IPS-15b (cell line): ENCODE measurements at regions not wholly inside any gene's neighbourhood (a gene's known extent, or its start where the extent isn't known, plus 50 kb on each side); places are given as distances from the start of the nearest gene placed in this dataset.

Experiments
- H3K27me3 ChIP-seq: one replicate; pipeline ENCODE4 v1.6.1; 2013; ENCODE audit warnings: low read length; ENCODE audit not compliant: control insufficient read depth, insufficient read depth
- H3K36me3 ChIP-seq: one replicate; pipeline ENCODE4 v1.6.1; 2013; ENCODE audit warnings: low read length; ENCODE audit not compliant: control insufficient read depth, insufficient read depth
- H3K4me1 ChIP-seq: one replicate; pipeline ENCODE4 v1.6.1; 2013; ENCODE audit warnings: mild to moderate bottlenecking, low read length; ENCODE audit not compliant: control insufficient read depth, insufficient read depth
- H3K4me3 ChIP-seq: one replicate; pipeline ENCODE4 v1.5.1; 2013; ENCODE audit warnings: low read depth, low read length
- H3K9ac ChIP-seq: one replicate; pipeline ENCODE4 v1.6.1; 2013; ENCODE audit warnings: low read depth, mild to moderate bottlenecking, low read length
- H3K9me3 ChIP-seq: one replicate; pipeline ENCODE4 v1.6.1; 2013; ENCODE audit warnings: mild to moderate bottlenecking, low read length; ENCODE audit not compliant: control insufficient read depth, insufficient read depth

DNA sequence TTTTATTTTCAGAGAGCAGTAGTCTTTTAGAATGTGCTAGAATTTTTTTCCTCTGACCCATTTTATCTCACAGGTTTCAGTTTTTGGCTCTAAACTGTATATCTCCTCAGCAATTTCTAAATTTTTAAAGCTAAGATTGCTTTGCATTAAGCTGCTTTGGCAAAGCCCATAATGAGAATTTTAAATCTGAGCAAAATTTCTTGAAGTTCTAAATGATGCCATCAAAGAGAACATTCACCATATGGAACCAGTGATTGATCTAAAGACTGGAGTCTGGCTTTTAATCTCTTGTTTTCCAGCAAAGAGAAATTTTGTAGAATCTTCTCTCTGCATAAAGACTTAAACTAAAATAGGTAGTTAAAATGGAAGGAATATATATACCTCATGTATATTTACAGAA, 313.6 kb downstream of the TBC1D32 start:
- Histone ChIP-seq H3K9me3 (no peaks in the 10 kb centered on the region), H3K36me3 (no peaks in the 10 kb centered on the region), H3K9ac (no peak overlapping the region), H3K4me1 (no peaks in the 10 kb centered on the region), H3K27me3 (no peaks in the 10 kb centered on the region), H3K4me3 (no peak overlapping the region)

DNA sequence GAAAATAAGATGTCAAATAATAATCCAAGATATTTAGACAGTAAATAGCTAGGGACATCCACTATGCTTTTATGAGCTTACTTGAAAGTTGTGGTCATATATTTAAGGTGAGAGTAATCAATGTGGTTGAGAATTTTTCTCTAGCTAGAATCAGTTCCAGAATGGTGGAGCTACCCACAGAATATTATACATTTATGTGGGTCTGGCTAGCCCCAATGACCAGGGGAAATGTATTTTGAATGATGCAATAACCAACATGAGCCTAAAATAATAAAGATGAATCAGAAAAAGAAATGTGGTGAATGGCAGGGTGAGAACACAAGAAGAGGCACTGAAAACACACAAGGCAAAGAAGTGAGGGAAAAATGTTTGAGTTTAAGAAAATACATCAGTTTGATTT, 325.7 kb downstream of the TBC1D32 start:
- Histone ChIP-seq H3K9ac (no peak overlapping the region), H3K9me3 (no peaks in the 10 kb centered on the region), H3K36me3 (no peaks in the 10 kb centered on the region), H3K4me1 (no peaks in the 10 kb centered on the region), H3K4me3 (no peak overlapping the region), H3K27me3 (no peaks in the 10 kb centered on the region)

DNA sequence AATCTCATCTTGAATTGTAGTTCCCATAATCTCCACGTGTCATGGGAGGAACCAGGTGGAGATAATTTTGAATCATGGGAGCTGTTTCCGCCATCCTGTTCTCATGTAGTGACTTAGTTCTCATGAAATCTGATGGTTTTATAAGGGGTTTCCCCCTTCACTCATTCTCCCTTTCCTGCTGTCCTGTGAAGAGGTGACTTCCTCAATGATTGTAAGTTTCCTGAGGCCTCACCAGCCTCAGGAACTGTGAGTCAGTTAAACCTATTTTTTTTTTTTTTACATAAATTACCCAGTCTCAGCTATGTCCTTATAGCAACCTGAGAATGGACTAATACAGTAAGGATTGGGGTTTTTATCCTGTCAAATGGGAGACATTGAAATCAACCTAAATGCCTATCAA, 328.3 kb downstream of the TBC1D32 start:
- no peak overlapping the region for H3K9ac ChIP-seq
- no peaks in the 10 kb centered on the region for H3K36me3 ChIP-seq
- no peak overlapping the region for H3K4me3 ChIP-seq
- no peaks in the 10 kb centered on the region for H3K27me3 ChIP-seq
- no peaks in the 10 kb centered on the region for H3K4me1 ChIP-seq
- no peaks in the 10 kb centered on the region for H3K9me3 ChIP-seq

DNA sequence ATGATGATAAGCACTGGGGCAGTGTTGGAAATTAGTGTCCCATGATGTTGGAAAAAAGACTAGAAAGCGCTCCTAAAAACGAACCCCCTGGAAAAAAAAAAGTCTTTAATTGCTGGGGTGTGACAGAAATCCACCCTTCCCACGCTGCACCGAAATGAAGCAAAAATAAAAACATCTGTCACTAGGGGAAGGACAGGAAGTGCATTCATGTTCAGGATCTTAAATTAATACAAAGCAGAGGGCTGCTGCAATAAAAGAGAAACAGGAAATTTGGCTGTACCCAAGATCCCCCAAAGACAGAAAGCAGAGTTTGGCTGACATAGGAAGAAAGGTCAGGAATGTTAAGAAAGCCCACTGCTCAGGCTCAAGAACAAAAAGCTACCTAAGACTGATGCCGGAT, 333.9 kb downstream of the TBC1D32 start:
- Histone ChIP-seq H3K9ac (no peak overlapping the region), H3K4me3 (no peak overlapping the region), H3K27me3 (no peaks in the 10 kb centered on the region), H3K4me1 (no peaks in the 10 kb centered on the region), H3K9me3 (no peaks in the 10 kb centered on the region), H3K36me3 (no peaks in the 10 kb centered on the region)

DNA sequence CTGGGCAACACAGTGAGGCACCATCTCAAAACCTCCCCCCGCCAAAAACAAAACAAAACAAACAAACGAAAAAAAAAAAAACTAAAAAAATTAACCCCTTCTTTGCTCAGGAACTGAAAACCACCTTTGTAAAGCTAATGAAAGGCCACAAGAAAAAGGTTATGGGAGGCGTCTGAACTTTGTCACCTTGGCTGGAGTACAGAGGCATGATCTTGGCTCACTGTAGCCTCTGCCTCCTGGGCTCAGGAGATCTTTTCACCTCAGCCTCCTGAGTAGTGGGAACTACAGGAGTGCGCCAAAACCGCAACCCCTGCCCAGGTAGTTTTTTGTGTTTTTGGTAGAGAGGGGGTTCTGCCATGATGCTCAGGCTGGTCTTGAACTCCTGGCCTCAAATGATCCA, 337.9 kb downstream of the TBC1D32 start:
- H3K9ac ChIP-seq: no peak overlapping the region
- no peaks in the 10 kb centered on the region for H3K27me3 ChIP-seq
- no peaks in the 10 kb centered on the region for H3K9me3 ChIP-seq
- no peaks in the 10 kb centered on the region for H3K36me3 ChIP-seq
- H3K4me3 ChIP-seq: no peak overlapping the region
- H3K4me1 ChIP-seq: no peaks in the 10 kb centered on the region

DNA sequence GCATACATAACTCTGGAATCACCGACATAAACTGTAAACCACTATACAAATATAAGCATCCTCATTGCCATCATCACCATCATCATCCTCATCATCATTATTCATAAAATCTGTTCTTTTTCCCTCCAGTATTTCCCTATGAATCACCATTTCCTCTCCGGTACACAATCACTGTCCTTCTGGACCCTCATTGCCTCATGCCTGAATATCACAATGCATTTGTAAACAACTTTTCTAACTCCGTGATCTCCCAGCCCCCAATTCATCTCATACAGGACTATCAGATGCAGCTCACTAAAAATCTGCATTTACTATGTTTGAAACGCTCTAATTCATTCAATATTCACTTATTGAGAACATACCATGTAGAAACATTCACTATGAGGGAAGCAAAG, 339.7 kb downstream of the TBC1D32 start:
- no peak overlapping the region for H3K4me3 ChIP-seq

DNA sequence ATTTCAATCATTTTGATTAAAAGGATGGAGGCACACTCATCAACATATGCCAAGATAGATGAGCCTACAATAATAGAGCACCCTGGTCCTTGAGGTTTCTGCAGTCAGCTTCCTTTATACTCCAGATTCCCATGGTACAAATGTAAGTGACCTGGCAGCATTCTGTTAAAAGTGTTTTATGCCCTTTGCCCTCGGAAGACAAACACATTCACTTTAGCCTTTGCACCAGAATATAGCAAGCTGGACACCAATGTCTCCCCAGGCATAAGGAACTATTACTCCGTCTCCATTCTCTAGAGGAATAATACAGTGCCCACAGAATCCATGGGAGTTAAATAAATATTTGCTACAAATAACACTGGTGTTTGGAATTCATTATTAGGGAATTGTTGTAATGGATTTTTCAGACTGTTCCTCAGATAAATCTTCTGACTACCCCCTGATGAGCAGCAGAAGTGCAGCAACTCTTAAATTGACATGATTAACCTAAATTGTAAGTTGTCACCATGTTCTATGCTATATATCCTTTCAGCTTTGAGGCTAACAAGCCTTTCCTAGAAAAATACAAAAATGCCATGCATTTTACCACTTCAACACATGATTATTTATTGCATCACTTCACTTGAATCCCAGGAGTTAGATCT, 340.2 kb downstream of the TBC1D32 start:
- Histone ChIP-seq H3K27me3 (no peaks in the 10 kb centered on the region), H3K4me3 (no peak overlapping the region), H3K9ac (no peak overlapping the region), H3K4me1 (no peaks in the 10 kb centered on the region), H3K36me3 (no peaks in the 10 kb centered on the region), H3K9me3 (no peaks in the 10 kb centered on the region)

More for the DNA sequence above, 339.7 kb downstream of the TBC1D32 start:
- Histone ChIP-seq H3K27me3 (no peaks in the 10 kb centered on the region), H3K9ac (no peak overlapping the region), H3K9me3 (no peaks in the 10 kb centered on the region), H3K4me1 (no peaks in the 10 kb centered on the region), H3K36me3 (no peaks in the 10 kb centered on the region)

DNA sequence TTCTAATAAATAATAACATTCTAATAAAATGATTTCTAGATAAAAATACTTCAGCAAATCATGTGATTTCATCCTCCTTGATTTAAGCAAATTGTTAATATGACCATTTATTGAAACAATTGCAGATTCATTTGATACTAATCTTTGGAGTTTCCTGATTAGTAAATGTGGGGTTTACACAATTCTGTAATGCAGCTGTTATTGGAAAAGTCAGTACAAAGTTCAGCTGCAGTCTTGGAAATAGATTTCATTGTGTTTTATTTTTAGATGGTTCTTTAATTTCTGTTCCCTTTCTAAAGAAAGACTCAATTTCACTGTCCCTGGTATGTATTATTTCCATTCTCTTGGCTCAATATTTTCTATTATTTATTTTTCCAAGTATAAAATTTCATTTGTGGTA, 342.0 kb downstream of the TBC1D32 start:
- H3K36me3 ChIP-seq: no peaks in the 10 kb centered on the region
- H3K4me1 ChIP-seq: no peaks in the 10 kb centered on the region
- H3K27me3 ChIP-seq: no peaks in the 10 kb centered on the region
- no peak overlapping the region for H3K9ac ChIP-seq
- no peaks in the 10 kb centered on the region for H3K9me3 ChIP-seq
- no peak overlapping the region for H3K4me3 ChIP-seq

DNA sequence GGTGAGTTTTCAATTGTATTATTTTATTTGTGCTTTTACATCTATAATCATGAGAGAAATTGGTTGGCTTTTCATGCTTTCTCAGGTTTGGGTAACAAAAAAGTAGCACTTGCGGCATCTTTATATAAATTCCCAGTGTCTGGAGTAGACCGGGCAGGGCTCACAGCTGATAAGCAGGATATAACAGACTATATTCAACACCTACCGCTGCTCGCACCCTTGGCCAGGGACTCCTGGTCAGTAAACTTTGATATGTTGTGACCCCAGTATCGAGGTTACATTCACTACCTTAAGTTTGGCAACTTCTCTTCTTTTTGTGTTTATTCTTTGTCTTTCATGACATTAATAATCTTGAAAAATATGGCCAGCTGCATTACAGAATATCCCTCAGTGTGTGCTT, 343.4 kb downstream of the TBC1D32 start:
- H3K9me3 ChIP-seq: no peaks in the 10 kb centered on the region
- no peaks in the 10 kb centered on the region for H3K4me1 ChIP-seq
- H3K27me3 ChIP-seq: no peaks in the 10 kb centered on the region
- H3K4me3 ChIP-seq: no peak overlapping the region
- no peaks in the 10 kb centered on the region for H3K36me3 ChIP-seq
- no peak overlapping the region for H3K9ac ChIP-seq

DNA sequence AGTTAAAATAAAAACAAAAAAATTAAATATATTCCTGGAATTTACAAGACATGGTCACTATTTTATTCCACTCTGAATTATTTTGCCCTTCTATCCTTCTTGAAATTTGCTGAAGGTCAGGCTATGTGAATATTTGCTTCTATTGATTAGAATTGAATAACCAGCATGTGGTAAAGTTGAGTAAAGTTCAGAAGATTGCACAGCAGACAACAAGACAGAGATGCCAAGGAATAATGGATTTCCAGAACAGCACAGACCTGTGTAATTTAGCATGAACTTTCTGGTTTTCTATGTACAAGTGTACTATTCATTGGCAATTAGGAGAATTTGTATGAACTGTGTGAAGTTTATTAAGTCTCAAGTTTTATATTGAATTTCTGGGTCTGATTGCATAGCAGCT, 352.4 kb downstream of the TBC1D32 start:
- no peaks in the 10 kb centered on the region for H3K9me3 ChIP-seq
- H3K36me3 ChIP-seq: no peaks in the 10 kb centered on the region
- H3K27me3 ChIP-seq: no peaks in the 10 kb centered on the region
- no peaks in the 10 kb centered on the region for H3K4me1 ChIP-seq
- H3K4me3 ChIP-seq: no peak overlapping the region
- no peak overlapping the region for H3K9ac ChIP-seq

DNA sequence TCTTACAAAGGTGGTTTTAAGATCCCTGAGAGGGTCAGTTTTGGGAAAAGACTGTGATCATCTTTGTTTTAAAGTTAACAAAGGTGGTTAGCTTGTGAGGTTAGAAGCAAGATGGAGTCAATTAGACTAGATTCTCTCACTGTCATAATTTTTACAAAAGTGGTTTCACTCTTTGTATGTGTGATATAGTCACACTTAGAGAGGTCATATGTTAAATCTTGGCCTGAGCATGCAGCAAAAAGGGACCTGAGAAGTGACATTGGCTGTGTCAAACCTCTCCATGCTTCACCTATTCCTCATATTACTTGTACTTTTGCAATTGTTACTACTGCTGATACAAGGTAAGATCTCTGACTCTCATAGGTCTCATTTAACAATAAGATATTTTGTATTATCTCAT, 368.0 kb downstream of the TBC1D32 start:
- Histone ChIP-seq H3K9ac (no peak overlapping the region), H3K27me3 (no peaks in the 10 kb centered on the region), H3K36me3 (no peaks in the 10 kb centered on the region), H3K9me3 (no peaks in the 10 kb centered on the region), H3K4me3 (no peak overlapping the region), H3K4me1 (no peaks in the 10 kb centered on the region)

DNA sequence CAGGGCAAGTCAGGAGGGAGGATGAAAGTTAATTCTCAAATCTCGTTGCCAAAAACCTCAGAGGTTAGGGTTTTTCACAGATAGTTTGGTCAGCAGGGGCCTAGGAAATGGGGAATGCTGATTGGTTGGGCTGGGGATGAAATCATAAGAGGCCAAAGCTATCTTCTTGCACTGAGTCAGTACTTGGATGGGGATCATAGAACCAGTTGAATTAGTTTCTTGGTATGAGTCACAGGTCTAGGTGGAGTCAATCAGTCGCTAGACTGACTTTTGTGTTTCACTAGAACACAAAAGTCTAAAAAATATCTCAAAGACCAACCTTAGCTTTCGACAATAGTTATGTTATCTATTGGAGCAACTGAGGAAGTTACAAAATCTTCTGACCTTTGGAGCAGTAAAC, 368.5 kb downstream of the TBC1D32 start:
- H3K36me3 ChIP-seq: no peaks in the 10 kb centered on the region
- H3K4me3 ChIP-seq: no peak overlapping the region
- no peaks in the 10 kb centered on the region for H3K4me1 ChIP-seq
- H3K9me3 ChIP-seq: no peaks in the 10 kb centered on the region
- H3K27me3 ChIP-seq: no peaks in the 10 kb centered on the region
- no peak overlapping the region for H3K9ac ChIP-seq
